ENCODE measurements at regions not wholly inside any gene's neighbourhood (a gene's known extent, or its start where the extent isn't known, plus 50 kb on each side); places are given as distances from the start of the nearest gene placed in this dataset.
"Not testable (repeated sequence)": the region's sequence is repeated elsewhere in the genome, so short reads cannot be mapped to it uniquely, and the experiment has no call there.

DNA sequence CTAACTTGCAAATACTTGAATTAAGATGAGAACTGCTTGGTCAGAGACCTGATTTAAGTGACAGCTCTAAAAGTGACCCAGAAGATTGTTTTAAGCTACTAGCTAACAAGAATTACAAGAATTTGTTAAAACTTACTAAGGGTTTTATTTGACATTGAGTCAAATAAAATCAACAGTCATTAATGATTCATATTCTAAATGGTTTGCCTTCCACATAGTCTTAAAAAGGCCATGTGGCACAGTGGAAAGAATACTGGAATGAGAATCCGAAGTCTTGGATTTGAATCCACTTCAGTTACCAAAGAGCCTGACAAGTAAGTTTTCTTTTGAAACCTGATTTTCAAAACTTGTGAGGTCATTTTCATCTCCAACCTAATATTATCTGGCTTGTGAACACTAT lies 489.3 kb downstream of the ADCYAP1 start:
- Mint-ChIP-seq H3K27ac (no peak overlapping the region), H3K4me3 (no peak overlapping the region), H3K4me1 (ENCODE audit: low read depth) (no peaks in the 10 kb centered on the region), H3K27me3 (no peaks in the 10 kb centered on the region), H3K9me3 (peaks cover 3% of the 10 kb centered on the region), H3K36me3 (ENCODE audit: low read depth) (no peaks in the 10 kb centered on the region)

DNA sequence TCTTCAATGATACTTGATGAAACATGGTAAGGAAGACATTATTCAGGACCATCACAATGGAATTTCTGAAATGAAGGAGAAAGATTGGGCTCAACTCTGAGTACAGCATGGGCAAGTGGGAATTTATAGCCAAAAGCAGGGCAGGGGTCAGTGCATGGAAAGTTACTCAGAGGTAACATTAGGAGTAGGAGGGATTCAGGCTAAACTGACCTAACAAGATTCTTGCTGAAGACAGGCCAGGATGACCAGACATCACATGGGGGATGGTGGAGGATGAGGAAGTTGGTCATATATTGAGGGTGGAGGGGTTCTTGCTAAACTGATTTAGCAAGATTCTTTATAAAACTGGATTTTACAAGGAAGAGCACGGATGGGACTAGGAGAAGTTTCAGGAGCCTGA lies 489.8 kb downstream of the ADCYAP1 start:
- H3K36me3 Mint-ChIP-seq (ENCODE audit: low read depth), result no peaks in the 10 kb centered on the region
- H3K27me3 Mint-ChIP-seq, result no peaks in the 10 kb centered on the region
- H3K27ac Mint-ChIP-seq, result no peak overlapping the region
- no peak overlapping the region for H3K4me3 Mint-ChIP-seq
- no peaks in the 10 kb centered on the region for H3K4me1 Mint-ChIP-seq (ENCODE audit: low read depth)
- H3K9me3 Mint-ChIP-seq, result peaks cover 3% of the 10 kb centered on the region

DNA sequence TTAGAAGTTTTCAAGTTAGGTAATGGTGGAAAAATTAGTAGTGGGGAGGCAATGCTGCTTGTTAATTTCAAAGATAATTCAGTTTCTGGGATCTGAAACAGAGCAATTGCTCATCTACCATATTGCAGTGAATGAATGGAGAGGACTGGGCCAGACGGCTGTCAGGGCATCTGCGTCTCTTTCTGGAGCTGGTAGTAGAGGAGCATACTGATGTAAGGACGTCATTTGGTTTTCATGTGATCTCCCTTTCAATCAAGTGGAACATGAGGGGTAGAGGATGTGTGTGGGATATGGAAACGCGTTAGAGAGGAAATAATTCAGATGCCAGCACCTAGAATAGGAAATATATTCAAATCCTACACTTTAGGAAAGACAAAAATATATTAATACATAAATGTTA lies 490.3 kb downstream of the ADCYAP1 start:
- Mint-ChIP-seq H3K27me3 (no peaks in the 10 kb centered on the region), H3K4me1 (ENCODE audit: low read depth) (no peaks in the 10 kb centered on the region), H3K36me3 (ENCODE audit: low read depth) (no peaks in the 10 kb centered on the region), H3K9me3 (peaks cover 3% of the 10 kb centered on the region), H3K4me3 (no peak overlapping the region), H3K27ac (no peak overlapping the region)

DNA sequence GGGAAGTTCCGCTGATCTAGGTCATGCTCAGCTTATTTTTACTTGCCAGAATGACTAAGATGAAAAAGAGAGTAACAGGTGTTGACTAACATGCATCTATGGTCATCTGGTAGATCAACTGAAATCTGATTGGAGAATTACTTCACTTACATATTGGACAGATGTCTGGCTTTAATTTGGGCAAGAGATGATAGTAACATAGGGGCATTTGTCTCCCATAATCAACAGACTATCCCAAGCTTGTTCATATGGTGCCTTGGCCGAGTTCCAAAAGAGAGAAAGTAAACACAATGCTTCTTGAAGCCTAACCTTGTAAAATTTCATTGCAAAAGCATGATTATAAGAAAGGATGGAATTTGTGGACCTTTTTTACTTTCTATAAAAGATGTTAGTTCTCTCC lies 503.7 kb downstream of the ADCYAP1 start:
- no peak overlapping the region for H3K4me3 Mint-ChIP-seq
- no peaks in the 10 kb centered on the region for H3K36me3 Mint-ChIP-seq (ENCODE audit: low read depth)
- H3K4me1 Mint-ChIP-seq (ENCODE audit: low read depth), result no peaks in the 10 kb centered on the region
- H3K27ac Mint-ChIP-seq, result no peak overlapping the region
- H3K27me3 Mint-ChIP-seq, result no peaks in the 10 kb centered on the region
- H3K9me3 Mint-ChIP-seq, result peaks cover 5% of the 10 kb centered on the region

DNA sequence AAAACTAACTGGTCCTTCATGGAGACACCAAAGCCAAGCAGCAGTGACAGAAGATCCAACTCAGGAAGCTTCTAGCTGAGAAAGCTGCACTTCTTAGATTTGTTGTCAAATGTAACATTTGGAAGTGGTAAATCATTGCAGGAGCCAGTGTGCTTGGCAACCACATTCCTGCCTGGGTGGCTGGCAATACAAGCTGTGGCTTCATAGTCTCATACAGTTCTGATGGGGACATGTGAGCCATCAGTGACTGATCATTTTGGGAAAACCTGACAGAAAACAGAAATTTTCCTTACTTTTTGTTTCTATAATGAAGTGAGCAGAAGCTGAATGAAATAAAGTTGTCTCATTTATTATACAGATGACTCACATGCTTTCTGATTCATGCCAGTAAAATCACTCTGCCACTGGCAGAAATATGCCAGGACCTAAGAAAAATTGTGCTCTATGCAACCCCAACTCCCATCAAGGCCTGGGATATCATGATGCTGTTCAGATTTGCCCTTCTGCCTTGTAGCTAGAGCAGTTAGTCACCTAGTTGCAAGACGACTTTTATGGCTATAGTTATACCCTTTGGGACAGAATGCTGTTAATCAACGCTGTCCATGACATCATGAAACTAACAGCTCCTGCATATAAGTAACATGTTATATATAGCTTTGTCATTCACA lies 508.1 kb downstream of the ADCYAP1 start:
- Mint-ChIP-seq H3K27me3 (no peaks in the 10 kb centered on the region), H3K27ac (no peak overlapping the region), H3K4me1 (ENCODE audit: low read depth) (no peaks in the 10 kb centered on the region), H3K36me3 (ENCODE audit: low read depth) (no peaks in the 10 kb centered on the region), H3K9me3 (no peaks in the 10 kb centered on the region), H3K4me3 (no peak overlapping the region)

DNA sequence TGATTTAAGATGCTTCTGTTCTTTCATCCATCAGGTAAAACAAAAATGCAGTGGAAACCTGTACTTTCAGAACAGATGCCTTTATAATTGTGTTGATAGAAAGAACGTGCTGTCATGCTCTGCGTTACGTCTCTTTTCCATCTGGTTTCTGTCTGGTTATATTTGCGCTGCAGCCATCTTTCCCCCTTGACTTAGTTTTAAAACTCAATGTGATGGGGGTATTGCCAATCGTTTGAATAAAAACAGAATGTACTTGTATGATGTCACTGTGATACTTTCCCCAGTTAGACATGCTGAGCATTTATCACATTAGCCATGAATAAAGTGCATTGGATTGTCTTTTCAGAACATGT lies 508.6 kb downstream of the ADCYAP1 start:
- Mint-ChIP-seq H3K27ac (no peak overlapping the region), H3K4me1 (ENCODE audit: low read depth) (no peaks in the 10 kb centered on the region), H3K4me3 (no peak overlapping the region), H3K27me3 (no peaks in the 10 kb centered on the region), H3K36me3 (ENCODE audit: low read depth) (no peaks in the 10 kb centered on the region), H3K9me3 (no peaks in the 10 kb centered on the region)

DNA sequence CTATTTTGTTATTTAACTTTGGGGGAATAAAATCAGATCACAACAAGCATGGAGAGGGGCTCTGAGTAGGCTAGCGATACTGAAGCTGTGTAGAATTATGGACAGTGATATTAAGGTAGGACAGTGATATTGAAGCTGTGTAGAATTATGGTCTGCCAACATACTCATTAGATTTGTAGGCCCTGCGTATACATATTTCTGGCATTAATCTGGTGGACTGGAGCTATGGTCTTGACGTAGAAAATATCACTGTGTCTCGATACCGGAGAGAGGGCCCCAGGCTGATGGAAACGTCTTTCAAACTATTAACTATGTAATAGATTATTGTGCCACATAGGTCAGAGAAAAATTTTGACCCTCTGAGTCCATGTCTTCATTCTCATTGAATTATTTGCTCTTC lies 511.4 kb downstream of the ADCYAP1 start:
- Mint-ChIP-seq H3K4me3 (no peak overlapping the region), H3K36me3 (ENCODE audit: low read depth) (no peaks in the 10 kb centered on the region), H3K4me1 (ENCODE audit: low read depth) (no peaks in the 10 kb centered on the region), H3K27ac (no peak overlapping the region), H3K27me3 (no peaks in the 10 kb centered on the region), H3K9me3 (no peaks in the 10 kb centered on the region)

DNA sequence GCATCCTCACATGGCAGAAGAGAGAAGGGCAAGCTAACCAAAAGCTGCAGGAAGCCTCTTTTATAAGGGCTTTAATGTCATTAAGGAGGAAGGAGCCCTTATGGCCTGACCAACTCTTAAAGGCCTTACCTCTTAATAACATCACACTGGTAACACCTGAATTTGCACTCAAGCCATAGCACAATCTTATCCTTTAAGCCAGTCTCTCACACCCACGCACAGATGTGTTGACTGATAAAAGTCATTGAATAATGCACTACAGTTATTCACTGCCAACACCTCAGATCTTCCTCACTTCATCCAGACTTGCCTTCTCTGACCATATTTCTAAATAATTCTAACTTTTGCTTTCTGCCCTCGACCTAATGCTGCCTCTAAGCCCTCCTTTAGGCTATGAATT lies 516.8 kb downstream of the ADCYAP1 start:
- Mint-ChIP-seq H3K4me3 (no peak overlapping the region), H3K36me3 (ENCODE audit: low read depth) (no peaks in the 10 kb centered on the region), H3K9me3 (no peaks in the 10 kb centered on the region), H3K27ac (no peak overlapping the region), H3K27me3 (no peaks in the 10 kb centered on the region), H3K4me1 (ENCODE audit: low read depth) (no peaks in the 10 kb centered on the region)

DNA sequence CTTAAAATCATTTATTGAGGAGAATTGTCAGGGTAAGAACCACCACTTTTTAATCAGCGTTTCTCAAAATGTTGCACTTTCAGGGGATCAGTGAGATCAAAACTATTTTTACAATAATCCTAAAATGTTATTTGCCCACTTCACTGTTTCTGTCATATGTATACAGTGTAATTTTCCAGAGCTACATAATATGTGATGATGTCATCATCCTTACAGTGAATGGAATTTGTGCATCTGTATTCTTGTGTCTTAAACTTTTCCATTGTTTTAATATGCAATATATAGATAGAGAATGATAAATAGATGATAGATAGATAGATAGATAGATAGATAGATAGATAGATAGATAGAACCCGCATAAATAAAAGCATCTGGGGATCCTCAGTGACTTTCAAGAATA lies 518.0 kb downstream of the ADCYAP1 start:
- Mint-ChIP-seq H3K27ac (no peak overlapping the region), H3K4me1 (ENCODE audit: low read depth) (no peaks in the 10 kb centered on the region), H3K9me3 (no peaks in the 10 kb centered on the region), H3K4me3 (no peak overlapping the region), H3K36me3 (ENCODE audit: low read depth) (no peaks in the 10 kb centered on the region), H3K27me3 (no peaks in the 10 kb centered on the region)

DNA sequence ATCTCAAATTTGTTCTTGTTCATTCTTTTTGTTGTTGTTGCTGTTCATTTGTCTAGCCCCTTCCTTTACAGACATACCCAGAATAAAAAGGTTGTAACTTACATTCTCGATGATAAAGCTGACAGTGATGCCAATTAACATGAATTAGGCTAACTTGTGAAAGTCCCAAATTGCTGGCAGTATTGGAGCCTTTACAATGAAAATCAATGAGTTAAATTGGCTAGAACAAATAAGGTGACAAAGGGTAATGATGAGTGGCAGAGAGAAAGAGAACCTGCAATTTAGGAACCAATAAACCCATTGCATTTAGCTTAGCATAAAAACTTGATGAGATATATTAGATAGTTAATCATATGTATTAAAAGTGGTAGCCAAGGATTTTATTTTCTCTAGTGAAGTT lies 521.0 kb downstream of the ADCYAP1 start:
- H3K9me3 Mint-ChIP-seq, result peaks cover 2% of the 10 kb centered on the region
- no peaks in the 10 kb centered on the region for H3K27me3 Mint-ChIP-seq
- H3K4me1 Mint-ChIP-seq (ENCODE audit: low read depth), result no peaks in the 10 kb centered on the region
- H3K4me3 Mint-ChIP-seq, result no peak overlapping the region
- H3K27ac Mint-ChIP-seq, result no peak overlapping the region
- no peaks in the 10 kb centered on the region for H3K36me3 Mint-ChIP-seq (ENCODE audit: low read depth)

DNA sequence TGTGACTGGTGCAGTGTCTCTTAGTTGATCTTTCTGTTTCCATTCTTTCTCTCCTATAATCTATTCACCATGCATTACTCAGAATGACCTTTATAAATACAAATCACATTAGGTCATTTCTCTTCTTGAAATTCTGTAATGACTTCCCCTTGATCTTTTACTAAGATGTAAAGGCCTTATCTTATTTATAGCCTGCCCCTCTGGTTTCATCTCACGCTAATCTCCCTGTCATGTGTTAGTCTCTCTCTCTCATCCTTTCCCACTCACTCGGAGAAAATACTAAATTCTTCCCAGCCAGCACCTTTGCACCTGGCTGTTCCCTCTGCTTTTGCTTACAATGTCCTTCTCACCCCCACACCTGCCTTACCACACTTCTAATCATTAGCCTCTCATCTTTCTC lies 530.8 kb downstream of the ADCYAP1 start:
- Mint-ChIP-seq H3K36me3 (ENCODE audit: low read depth) (no peaks in the 10 kb centered on the region), H3K4me1 (ENCODE audit: low read depth) (no peaks in the 10 kb centered on the region), H3K9me3 (peaks cover 4% of the 10 kb centered on the region), H3K27ac (no peak overlapping the region), H3K27me3 (no peaks in the 10 kb centered on the region), H3K4me3 (no peak overlapping the region)

DNA sequence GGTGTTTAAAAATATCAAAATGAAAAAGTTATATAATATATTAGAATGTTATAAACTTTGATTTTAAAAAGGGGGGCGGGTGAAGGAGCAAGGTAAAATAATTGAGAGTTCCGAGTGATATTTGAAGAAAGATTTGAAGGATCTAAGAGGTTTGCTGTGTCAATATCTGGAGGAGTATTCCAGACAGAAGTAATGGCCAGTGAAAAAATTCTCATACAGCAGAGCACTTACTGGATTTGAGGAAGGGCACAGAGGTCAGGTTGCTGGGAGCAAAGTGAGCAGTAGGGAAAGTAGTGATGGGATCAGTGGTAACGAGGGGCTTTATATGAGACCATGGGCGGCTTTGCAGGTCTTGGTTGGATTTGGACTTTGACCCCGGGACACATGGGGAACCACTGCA lies 531.5 kb downstream of the ADCYAP1 start:
- H3K4me1 Mint-ChIP-seq (ENCODE audit: low read depth), result no peaks in the 10 kb centered on the region
- H3K4me3 Mint-ChIP-seq, result no peak overlapping the region
- H3K36me3 Mint-ChIP-seq (ENCODE audit: low read depth), result no peaks in the 10 kb centered on the region
- no peaks in the 10 kb centered on the region for H3K27me3 Mint-ChIP-seq
- H3K27ac Mint-ChIP-seq, result no peak overlapping the region
- no peaks in the 10 kb centered on the region for H3K9me3 Mint-ChIP-seq

DNA sequence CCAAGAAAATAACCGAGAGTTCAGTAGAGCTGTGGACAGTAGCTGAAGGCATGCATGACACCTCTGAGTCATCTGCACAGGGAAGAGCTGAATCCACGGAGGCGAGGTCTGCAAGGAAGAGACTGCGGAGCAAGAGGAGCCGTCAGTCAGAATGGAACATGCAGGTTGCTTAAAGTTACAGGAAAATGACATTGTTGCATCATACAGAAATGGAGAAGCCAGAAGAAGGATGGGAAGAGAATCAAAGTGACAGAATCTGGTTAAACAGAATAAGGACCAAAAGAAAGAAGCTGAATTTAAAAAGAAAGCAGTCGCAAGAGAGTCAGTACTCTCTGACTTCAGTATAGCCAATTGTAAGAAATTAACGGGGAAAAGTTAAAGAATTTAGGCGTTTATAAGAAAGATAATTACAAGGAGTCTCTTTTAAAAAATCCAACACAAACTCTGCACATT lies 533.8 kb downstream of the ADCYAP1 start:
- no peak overlapping the region for H3K27ac Mint-ChIP-seq
- no peaks in the 10 kb centered on the region for H3K36me3 Mint-ChIP-seq (ENCODE audit: low read depth)
- H3K4me3 Mint-ChIP-seq, result no peak overlapping the region

DNA sequence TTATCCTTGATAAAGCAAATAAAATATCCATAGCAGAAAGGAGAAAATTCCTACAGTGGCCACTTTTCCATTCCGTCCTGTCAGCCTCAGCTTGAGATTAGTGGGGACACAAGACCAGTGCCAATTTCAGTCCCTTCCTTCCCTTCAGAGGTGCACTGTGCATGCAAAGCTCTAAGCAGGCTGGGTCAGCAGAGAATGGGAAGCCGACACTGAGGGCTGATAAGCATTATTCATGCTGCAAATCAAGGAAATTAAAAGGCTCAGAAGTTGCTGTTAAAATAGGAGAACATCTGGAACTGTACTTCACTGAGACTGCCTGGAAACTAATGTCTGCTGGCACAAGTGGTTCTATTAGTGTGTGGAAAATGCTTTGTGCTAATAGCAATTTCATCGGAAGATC lies 534.3 kb downstream of the ADCYAP1 start:
- Mint-ChIP-seq H3K36me3 (ENCODE audit: low read depth) (no peaks in the 10 kb centered on the region), H3K27me3 (no peaks in the 10 kb centered on the region), H3K27ac (no peak overlapping the region), H3K9me3 (no peaks in the 10 kb centered on the region), H3K4me1 (ENCODE audit: low read depth) (no peaks in the 10 kb centered on the region), H3K4me3 (no peak overlapping the region)

More for the DNA sequence above, 533.8 kb downstream of the ADCYAP1 start:
- Mint-ChIP-seq H3K9me3 (no peaks in the 10 kb centered on the region), H3K27me3 (no peaks in the 10 kb centered on the region), H3K4me1 (ENCODE audit: low read depth) (no peaks in the 10 kb centered on the region)

DNA sequence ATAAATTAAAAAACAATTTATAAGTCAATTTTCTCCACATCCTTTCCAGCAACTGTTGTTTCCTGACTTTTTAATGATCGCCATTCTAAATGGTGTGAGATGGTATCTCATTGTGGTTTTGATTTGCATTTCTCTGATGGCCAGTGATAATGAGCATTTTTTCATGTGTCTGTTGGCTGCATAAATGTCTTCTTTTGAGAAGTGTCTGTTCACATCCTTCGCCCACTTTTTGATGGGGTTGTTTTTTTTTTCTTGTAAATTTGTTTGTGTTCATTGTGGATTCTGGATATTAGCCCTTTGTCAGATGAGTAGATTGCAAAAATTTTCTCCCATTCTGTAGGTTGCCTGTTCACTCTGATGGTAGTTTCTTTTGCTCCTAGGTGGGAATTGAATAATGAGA lies 539.4 kb downstream of the ADCYAP1 start:
- H3K27ac Mint-ChIP-seq; H3K9me3 Mint-ChIP-seq; H3K27me3 Mint-ChIP-seq; H3K4me3 Mint-ChIP-seq; H3K36me3 Mint-ChIP-seq (ENCODE audit: low read depth); H3K4me1 Mint-ChIP-seq (ENCODE audit: low read depth): not testable (repeated sequence)

DNA sequence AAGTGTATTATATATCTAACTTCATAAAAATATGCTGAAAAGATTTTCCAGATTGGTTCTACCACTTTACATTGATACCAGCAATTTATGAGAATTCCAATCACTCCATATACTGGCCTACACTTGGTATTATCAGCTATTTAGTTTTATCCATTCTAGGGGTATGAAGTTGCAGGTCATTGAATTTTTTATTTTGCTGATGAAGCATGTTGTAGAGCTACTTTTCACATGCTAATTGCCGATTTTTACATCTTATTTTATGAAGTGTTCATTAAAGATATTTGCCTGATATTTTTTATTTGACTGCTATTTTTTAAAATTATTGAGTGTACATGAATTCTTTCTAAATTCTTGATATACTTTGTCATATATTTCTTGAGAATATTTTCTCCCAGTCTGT lies 542.1 kb downstream of the ADCYAP1 start:
- H3K36me3 Mint-ChIP-seq (ENCODE audit: low read depth), result no peaks in the 10 kb centered on the region
- H3K9me3 Mint-ChIP-seq, result no peaks in the 10 kb centered on the region
- no peak overlapping the region for H3K27ac Mint-ChIP-seq
- no peaks in the 10 kb centered on the region for H3K27me3 Mint-ChIP-seq
- H3K4me3 Mint-ChIP-seq, result no peak overlapping the region
- no peaks in the 10 kb centered on the region for H3K4me1 Mint-ChIP-seq (ENCODE audit: low read depth)
